GM19372 (cell line): ENCODE measurements at regions not wholly inside any gene's neighbourhood (a gene's known extent, or its start where the extent isn't known, plus 50 kb on each side); places are given as distances from the start of the nearest gene placed in this dataset.

Experiments used
- ATAC-seq: cut with Tn5 transposase; IDR thresholded peaks from one replicate; pipeline ENCODE4 v1.9.1; 2021; ENCODE audit warnings: mild to moderate bottlenecking, low read depth, moderate library complexity; ENCODE audit not compliant: unreplicated experiment

DNA sequence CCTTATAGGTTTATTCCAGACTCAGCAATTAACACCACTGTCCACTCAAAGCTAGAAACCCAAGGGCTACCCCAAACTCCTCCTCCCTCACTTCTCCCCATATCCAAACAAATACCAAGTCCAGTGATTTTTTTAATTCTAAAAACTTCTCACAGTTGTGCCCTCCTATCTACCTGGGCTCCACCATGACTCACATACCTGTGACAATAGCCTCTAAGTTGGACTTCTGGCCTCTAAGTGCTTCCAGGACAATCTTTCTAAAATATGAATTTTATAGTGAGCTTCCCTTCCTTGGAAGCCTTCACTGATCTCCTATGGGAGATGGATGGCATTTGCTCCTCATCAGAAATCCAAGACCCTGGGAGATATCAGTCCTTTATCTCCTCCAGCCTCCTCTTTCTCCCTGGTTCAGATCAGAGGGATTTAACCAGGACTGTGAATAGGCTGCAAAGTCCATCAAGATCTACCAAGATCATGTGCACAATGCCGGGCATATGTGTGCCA, 219.3 kb downstream of the TOMM20 start:
- ATAC-seq: no peak

GRCh38 chr1:234908571-234908970, 220.1 kb downstream of the TOMM20 start:
- no peak for ATAC-seq

- ATAC-seq: no peak
Observed at GRCh38 chr1:234907940-234908405, 220.7 kb downstream of the TOMM20 start.

GRCh38 chr1:234907208-234907939, 221.3 kb downstream of the TOMM20 start:
- no peak for ATAC-seq

DNA sequence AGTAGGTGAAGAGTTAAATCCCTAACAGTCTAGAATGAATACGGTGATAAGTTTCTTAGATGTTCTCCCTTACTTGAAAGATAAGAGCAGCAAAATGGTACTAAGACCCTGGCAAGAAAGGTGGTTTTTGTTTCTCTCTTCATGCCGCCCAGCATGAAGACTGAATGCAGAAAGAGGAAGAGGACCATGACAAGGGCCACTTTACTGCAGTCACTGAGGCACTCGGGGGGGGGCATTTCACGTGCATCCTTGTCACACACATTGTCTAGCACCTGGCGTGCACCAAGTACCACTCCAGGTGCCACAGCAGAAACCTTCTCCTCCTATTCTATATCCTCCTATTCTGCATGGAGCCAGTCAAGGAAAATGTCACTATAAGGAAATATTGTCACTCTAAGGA, 222.0 kb downstream of the TOMM20 start:
- no peak for ATAC-seq

DNA sequence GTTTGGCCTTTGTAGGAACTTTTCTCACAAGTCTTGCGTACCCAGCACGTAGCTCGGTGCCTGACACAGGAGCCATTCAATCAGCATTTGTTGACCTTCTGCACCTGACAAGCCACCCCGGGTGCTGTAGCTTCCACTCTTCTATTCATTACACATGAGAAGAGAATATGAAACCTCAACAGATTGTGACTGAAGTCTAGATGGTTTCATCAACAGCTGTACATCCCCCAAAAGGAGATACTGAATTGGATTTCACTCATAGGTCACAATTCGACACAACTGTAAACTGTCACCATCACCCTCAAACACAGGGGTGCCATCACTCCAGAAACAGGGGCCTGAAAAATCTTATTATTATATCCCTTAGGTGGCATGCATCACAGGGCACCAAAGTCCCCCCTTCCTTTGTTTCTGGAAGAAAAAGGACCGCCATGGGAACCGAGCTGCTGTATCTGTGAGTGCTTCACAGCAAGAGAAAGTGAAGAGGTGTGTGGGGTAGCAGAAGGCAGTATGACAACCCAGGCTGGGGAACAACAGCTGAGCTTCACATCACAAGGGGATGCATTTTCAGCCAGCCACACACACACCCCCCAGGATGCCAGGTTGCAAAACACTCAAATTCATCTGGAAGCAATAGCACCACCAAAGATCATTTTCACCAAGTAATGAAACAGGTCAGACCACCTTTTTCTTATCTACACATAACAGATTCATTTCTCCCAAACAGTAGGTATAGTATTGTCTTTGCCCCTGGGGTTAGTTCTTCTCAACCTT, 225.7 kb downstream of the TOMM20 start:
- ATAC-seq: no peak

DNA sequence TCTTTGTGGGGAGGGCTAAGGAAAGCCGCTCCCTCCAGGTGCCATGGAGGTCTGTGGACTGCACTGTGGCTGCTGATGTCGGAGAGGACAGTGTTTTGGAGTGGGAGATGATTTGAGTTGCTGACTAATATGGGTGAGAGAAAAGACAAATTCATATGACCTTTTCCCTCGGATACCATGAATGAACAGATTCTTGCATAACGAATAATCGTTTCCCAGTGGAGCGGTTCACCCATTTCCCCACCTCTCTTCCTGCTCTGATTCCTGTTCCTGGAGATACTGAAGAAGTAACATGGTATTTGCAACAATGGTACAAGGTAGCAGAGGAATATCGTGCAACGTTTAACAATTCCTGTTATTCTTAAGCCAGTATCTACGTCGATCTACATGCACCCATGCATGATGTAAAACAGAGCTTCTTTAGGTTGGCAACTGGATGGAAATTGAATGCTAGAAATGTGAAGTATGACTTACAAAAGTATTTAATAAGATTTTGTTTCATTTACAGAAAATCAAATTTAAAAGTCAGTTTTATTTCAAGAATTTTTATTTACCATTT, 227.1 kb downstream of the TOMM20 start:
- no peak for ATAC-seq

DNA sequence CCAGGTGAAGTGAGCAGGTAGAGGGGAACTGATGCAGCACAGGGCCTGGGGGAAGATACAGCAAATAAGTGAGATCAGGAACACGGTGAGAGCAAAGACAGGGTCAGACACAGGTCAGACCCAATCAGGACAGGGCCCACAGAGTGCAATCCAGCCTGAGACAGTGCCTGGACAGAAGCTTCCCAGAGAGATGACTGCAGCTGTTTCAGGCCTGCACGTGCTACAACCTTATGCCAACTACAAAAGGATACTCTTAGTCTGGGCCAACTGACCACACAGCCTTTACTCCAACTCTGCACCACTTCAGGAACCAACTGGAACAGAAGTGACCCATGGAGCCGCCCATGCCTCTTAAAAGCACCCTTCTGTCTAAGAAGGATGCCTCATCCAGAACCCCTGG, 228.0 kb downstream of the TOMM20 start:
- no peak for ATAC-seq

- no peak for ATAC-seq
Observed at GRCh38 chr1:234899730-234900072, 228.9 kb downstream of the TOMM20 start.

DNA sequence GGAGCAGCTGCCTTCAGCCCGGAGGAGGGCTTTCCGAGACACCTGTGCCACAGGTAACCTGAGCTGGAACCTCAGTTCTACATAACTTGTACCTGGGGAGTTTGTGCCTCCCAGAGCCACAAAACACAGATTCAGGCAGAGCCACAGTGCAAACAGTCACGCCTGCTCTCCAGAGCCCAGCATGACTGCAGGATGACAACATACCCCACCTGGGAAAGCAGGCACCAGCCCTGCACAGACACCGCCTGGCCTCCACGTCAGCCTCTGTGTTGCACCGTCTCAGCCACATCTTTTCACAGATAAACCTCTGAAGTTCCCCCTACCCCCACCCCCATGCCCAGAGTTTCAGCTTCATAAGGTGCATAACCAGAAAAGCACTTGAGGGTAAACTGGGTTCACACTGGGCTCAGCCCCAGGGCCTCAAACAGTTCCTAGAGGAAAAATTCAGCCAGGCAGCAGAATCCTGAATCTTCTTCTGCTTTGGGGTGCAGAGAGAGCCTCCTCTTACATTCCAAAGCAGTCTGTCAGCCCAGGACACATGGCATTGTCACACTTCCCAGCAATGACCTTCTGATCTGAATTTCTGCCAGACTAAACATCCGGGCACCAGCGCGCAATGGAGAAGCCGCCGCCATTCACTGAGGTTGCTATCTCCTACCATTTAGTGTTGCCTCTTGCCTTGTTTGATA, 229.5 kb downstream of the TOMM20 start:
- no peak for ATAC-seq

- ATAC-seq: no peak
Observed at GRCh38 chr1:234898455-234899033, 230.1 kb downstream of the TOMM20 start.

- ATAC-seq: no peak
Observed at GRCh38 chr1:234897754-234898454, 230.7 kb downstream of the TOMM20 start.

GRCh38 chr1:234897390-234897749, 231.3 kb downstream of the TOMM20 start:
- no peak for ATAC-seq

- no peak for ATAC-seq
Observed at GRCh38 chr1:234896477-234897389, 231.9 kb downstream of the TOMM20 start.

GRCh38 chr1:234893725-234894630, 234.7 kb downstream of the TOMM20 start:
- no peak for ATAC-seq

- ATAC-seq: no peak
Observed at GRCh38 chr1:234893359-234893724, 235.3 kb downstream of the TOMM20 start.

DNA sequence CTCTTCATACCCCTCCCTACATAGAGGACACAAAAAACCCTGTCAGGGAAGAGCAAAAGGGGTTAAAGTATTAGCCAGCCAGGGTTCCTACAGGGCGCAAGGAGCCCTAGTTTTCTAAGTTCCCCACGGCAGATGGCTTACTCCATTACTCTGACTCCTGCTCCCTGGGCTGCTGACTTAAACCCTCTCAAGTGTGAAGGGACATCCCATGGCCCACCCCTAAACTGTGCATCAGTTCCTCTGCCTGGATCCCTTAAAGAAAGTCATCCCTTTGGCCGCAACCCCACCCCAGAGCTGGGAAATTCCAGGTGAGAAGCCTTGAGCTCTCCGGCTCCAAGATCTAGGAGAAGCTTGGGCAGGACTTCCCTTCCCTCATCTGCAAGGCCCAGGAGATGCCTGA, 236.0 kb downstream of the TOMM20 start:
- no peak for ATAC-seq

GRCh38 chr1:234891427-234891826, 237.2 kb downstream of the TOMM20 start:
- ATAC-seq: no peak
